GM12878 (cell line): ENCODE measurements at regions not wholly inside any gene's neighbourhood (a gene's known extent, or its start where the extent isn't known, plus 50 kb on each side); places are given as distances from the start of the nearest gene placed in this dataset.

Experiments used
- BCL11A ChIP-seq: IDR thresholded peaks from 2 replicates; pipeline ENCODE4 v1.6.1; 2011; ENCODE audit warnings: low read depth, low read length
- MYC ChIP-seq: IDR thresholded peaks from 2 replicates; pipeline ENCODE4 v1.6.1; 2011; ENCODE audit warnings: mild to moderate bottlenecking, low read length, moderate library complexity, inconsistent platforms; ENCODE audit not compliant: insufficient read depth, insufficient replicate concordance, insufficient read length, severe bottlenecking
- POLR2AphosphoS2 ChIP-seq: IDR thresholded peaks from 2 replicates; pipeline ENCODE4 v1.6.1; 2011; ENCODE audit warnings: low read depth, mild to moderate bottlenecking, low read length, improper control_type of control experiment, moderate library complexity
- SP1 ChIP-seq: IDR thresholded peaks from one replicate; pipeline ENCODE4 v1.6.1; 2011; ENCODE audit warnings: low read depth, low read length
- TF ChIP-seq, protein P1 (sequence below), 3 experiments: IDR thresholded peaks in 2 of 3; conservative IDR thresholded peaks in 1 of 3; 2 replicates each; pipeline ENCODE4 v1.5.1; 2011; ENCODE audit warnings: low read depth in 3 of 3, low read length in 3 of 3, mild to moderate bottlenecking in 3 of 3, control low read depth in 2 of 3, moderate library complexity in 2 of 3, inconsistent platforms in 1 of 3, mixed read lengths in 1 of 3; ENCODE audit not compliant: control insufficient read depth in 2 of 3, insufficient read depth in 1 of 3; ENCODE audit errors: extremely low read depth in 1 of 3

DNA sequence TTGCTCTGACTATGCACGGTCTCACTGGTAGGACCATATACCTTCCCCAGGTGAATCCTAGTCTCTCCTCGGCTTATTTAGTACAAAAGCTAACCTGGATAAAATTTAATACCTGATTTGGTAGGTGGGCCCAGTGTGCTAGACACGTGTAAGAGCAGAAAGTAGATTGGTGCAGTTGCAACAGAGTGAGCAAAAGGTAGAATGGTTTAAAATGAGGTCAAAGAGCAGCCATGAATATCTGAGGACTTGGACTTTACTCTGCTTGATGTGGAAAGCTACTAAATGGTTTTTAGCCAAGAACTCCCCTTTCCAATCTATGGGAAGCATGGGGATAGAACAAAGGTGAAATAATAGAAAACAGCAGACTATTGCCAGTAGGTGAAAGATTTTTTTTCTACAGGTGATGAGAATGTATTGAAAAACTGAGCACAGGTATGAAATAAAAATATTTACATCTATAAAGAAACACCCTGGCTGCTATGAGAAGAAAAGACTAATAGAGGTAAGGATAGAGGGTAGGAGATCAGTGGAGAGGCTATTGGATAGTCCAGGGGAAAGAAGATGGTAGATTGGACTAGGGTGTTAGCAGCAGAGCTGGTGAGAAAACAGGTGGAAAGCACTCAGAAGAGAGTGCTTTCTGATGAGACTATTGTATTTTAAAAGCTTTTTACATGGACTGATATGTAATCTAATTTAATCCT lies 61.3 kb upstream of the BCL9 start:
- no peak for TF ChIP-seq MYC
- TF ChIP-seq, protein P1, sequence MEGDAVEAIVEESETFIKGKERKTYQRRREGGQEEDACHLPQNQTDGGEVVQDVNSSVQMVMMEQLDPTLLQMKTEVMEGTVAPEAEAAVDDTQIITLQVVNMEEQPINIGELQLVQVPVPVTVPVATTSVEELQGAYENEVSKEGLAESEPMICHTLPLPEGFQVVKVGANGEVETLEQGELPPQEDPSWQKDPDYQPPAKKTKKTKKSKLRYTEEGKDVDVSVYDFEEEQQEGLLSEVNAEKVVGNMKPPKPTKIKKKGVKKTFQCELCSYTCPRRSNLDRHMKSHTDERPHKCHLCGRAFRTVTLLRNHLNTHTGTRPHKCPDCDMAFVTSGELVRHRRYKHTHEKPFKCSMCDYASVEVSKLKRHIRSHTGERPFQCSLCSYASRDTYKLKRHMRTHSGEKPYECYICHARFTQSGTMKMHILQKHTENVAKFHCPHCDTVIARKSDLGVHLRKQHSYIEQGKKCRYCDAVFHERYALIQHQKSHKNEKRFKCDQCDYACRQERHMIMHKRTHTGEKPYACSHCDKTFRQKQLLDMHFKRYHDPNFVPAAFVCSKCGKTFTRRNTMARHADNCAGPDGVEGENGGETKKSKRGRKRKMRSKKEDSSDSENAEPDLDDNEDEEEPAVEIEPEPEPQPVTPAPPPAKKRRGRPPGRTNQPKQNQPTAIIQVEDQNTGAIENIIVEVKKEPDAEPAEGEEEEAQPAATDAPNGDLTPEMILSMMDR (IDR thresholded peaks at IDR 0.05 in 2 of 3, conservative IDR thresholded peaks at IDR 0.05 in 1 of 3; ENCODE audit: control insufficient read depth in 2 of 3, extremely low read depth in 1 of 3, insufficient read depth in 1 of 3, low read depth in 3 of 3, low read length in 3 of 3) = no peak
- TF ChIP-seq POLR2AphosphoS2 = no peak
- TF ChIP-seq SP1 = no peak
- no peak for TF ChIP-seq BCL11A
